Adrenal gland (tissue), 5 donors: ENCODE measurements at regions not wholly inside any gene's neighbourhood (a gene's known extent, or its start where the extent isn't known, plus 50 kb on each side); places are given as distances from the start of the nearest gene placed in this dataset.

Experiments
- POLR2A ChIP-seq, 2 donors: fragments of 450-650 bp; IDR thresholded peaks; one replicate each; pipeline ENCODE4 v1.6.1; 2017; ENCODE audit warnings: antibody characterized with exemption in 2 of 2, mild to moderate bottlenecking in 2 of 2, moderate library complexity in 1 of 2
- TF ChIP-seq, protein P1 (sequence below), 6 experiments: fragments of 450-650 bp in 4 of 6; fragments of 200-600 bp in 2 of 6; sonication (generic) in 1 of 6; IDR thresholded peaks; 1 replicate in 5 of 6; 2 replicates in 1 of 6; pipeline versions ENCODE4 v1.5.1 to v1.8.0; 2016 to 2021; ENCODE audit warnings: antibody characterized with exemption in 6 of 6, mild to moderate bottlenecking in 2 of 6, moderate library complexity in 1 of 6
- donor health status: DM: no; HTN: no; CAD: no.

- TF ChIP-seq POLR2A (IDR thresholded peaks at IDR 0.05), result no peak
- TF ChIP-seq, protein P1, sequence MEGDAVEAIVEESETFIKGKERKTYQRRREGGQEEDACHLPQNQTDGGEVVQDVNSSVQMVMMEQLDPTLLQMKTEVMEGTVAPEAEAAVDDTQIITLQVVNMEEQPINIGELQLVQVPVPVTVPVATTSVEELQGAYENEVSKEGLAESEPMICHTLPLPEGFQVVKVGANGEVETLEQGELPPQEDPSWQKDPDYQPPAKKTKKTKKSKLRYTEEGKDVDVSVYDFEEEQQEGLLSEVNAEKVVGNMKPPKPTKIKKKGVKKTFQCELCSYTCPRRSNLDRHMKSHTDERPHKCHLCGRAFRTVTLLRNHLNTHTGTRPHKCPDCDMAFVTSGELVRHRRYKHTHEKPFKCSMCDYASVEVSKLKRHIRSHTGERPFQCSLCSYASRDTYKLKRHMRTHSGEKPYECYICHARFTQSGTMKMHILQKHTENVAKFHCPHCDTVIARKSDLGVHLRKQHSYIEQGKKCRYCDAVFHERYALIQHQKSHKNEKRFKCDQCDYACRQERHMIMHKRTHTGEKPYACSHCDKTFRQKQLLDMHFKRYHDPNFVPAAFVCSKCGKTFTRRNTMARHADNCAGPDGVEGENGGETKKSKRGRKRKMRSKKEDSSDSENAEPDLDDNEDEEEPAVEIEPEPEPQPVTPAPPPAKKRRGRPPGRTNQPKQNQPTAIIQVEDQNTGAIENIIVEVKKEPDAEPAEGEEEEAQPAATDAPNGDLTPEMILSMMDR (IDR thresholded peaks at IDR 0.05), result no peak
These were observed 488.4 kb upstream of the JAG1 start for GRCh38 chr20:11162026-11162775.
